ENCODE measurements at regions not wholly inside any gene's neighbourhood (a gene's known extent, or its start where the extent isn't known, plus 50 kb on each side); places are given as distances from the start of the nearest gene placed in this dataset.
"Not testable (repeated sequence)": the region's sequence is repeated elsewhere in the genome, so short reads cannot be mapped to it uniquely, and the experiment has no call there.

- DNase-seq (ENCODE audit: low read depth), result no peak
Observed at GRCh38 chr7:121563177-121563576, 167.1 kb upstream of the FAM3C start.

- no peak for DNase-seq (ENCODE audit: low read depth)
Observed at GRCh38 chr7:121562259-121562658, 166.2 kb upstream of the FAM3C start.

GRCh38 chr7:121561717-121562116 lies 165.6 kb upstream of the FAM3C start:
- DNase-seq (ENCODE audit: low read depth), result no peak

- DNase-seq (ENCODE audit: low read depth), result no peak
Observed at GRCh38 chr7:121560267-121560990, 164.3 kb upstream of the FAM3C start.

- DNase-seq (ENCODE audit: low read depth), result no peak
Observed at GRCh38 chr7:121558288-121558687, 162.2 kb upstream of the FAM3C start.

GRCh38 chr7:121557034-121557892 lies 161.2 kb upstream of the FAM3C start:
- no peak for DNase-seq (ENCODE audit: low read depth)

- no peak for DNase-seq (ENCODE audit: low read depth)
Observed at GRCh38 chr7:121555558-121555957, 159.4 kb upstream of the FAM3C start.

- no peak for DNase-seq (ENCODE audit: low read depth)
Observed at GRCh38 chr7:121547544-121548092, 151.5 kb upstream of the FAM3C start.

GRCh38 chr7:121546632-121547543 lies 150.8 kb upstream of the FAM3C start:
- no peak for DNase-seq (ENCODE audit: low read depth)

- DNase-seq (ENCODE audit: low read depth), result no peak
Observed at GRCh38 chr7:121545418-121545817, 149.3 kb upstream of the FAM3C start.

GRCh38 chr7:121544726-121545125 lies 148.6 kb upstream of the FAM3C start:
- no peak for DNase-seq (ENCODE audit: low read depth)

GRCh38 chr7:121544238-121544637 lies 148.1 kb upstream of the FAM3C start:
- no peak for DNase-seq (ENCODE audit: low read depth)

- no peak for DNase-seq (ENCODE audit: low read depth)
Observed at GRCh38 chr7:121541457-121541856, 145.3 kb upstream of the FAM3C start.

GRCh38 chr7:121540138-121540537 lies 144.0 kb upstream of the FAM3C start:
- no peak for DNase-seq (ENCODE audit: low read depth)

- no peak for DNase-seq (ENCODE audit: low read depth)
Observed at GRCh38 chr7:121537031-121537430, 140.9 kb upstream of the FAM3C start.

- DNase-seq (ENCODE audit: low read depth), result no peak
Observed at GRCh38 chr7:121531175-121532070, 135.3 kb upstream of the FAM3C start.

- peak; percentile 30 for DNase-seq (ENCODE audit: low read depth)
Observed at GRCh38 chr7:121530227-121531174, 134.4 kb upstream of the FAM3C start.

GRCh38 chr7:121529003-121529402 lies 132.9 kb upstream of the FAM3C start:
- DNase-seq (ENCODE audit: low read depth), result no peak

GRCh38 chr7:121526210-121526609 lies 130.1 kb upstream of the FAM3C start:
- not testable (repeated sequence) for DNase-seq (ENCODE audit: low read depth)

Data from stimulated activated CD8-positive, alpha-beta memory T cell treated with anti-CD3 and anti-CD28 coated beads, Interleukin-7, amount 100 ng/mL, for 24 hours (primary cell).